Stimulated activated memory B cell treated with anti-CD40 and anti-IgM and Interleukin-4, amounts not matched to agents 10 μg/mL and 1 μg/mL and 100 μg/mL, for 72 hours (primary cell): ENCODE measurements at regions not wholly inside any gene's neighbourhood (a gene's known extent, or its start where the extent isn't known, plus 50 kb on each side); places are given as distances from the start of the nearest gene placed in this dataset.

Experiments
- ATAC-seq: fragments of 150-1000 bp; cut with Tn5 transposase; 2 replicates; pipeline ENCODE4 v1.10.0; 2021
- H3K27ac Mint-ChIP-seq: one replicate; pipeline ENCODE4 v1.8.0; 2022; ENCODE audit warnings: mild to moderate bottlenecking, mixed read lengths
- H3K27me3 Mint-ChIP-seq: one replicate; pipeline ENCODE4 v1.8.0; 2022; ENCODE audit warnings: mixed read lengths
- H3K36me3 Mint-ChIP-seq: one replicate; pipeline ENCODE4 v1.8.0; 2022; ENCODE audit warnings: mixed read lengths
- H3K4me1 Mint-ChIP-seq: one replicate; pipeline ENCODE4 v1.8.0; 2022; ENCODE audit warnings: mixed read lengths
- H3K4me3 Mint-ChIP-seq: one replicate; pipeline ENCODE4 v1.8.0; 2022; ENCODE audit warnings: mild to moderate bottlenecking, moderate library complexity, mixed read lengths
- H3K9me3 Mint-ChIP-seq: one replicate; pipeline ENCODE4 v1.8.0; 2022; ENCODE audit warnings: mixed read lengths

DNA sequence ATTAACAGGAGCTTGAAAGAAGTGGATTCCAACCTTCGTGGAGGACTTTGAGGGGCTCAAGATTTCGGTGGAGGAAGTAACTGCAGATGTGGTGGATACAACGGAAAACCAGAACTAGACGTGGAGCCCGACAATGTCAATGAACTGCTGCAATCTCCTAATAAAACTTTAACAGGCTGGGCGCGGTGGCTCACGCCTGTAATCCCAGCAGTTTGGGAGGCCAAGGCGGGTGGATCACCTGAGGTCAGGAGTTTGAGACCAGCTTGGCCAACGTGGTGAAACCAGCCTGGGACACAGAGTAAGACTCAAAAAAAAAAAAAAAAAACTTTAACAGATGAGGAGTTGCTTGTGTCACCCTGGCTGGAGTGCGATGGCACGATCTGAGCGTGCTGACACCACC is 477.8 kb upstream of the MKI67 start:
- H3K36me3 Mint-ChIP-seq: no peaks in the 10 kb centered on the region
- peaks cover 3% of the 10 kb centered on the region for H3K9me3 Mint-ChIP-seq
- ATAC-seq: no peak
- no peaks in the 10 kb centered on the region for H3K4me1 Mint-ChIP-seq
- no peak overlapping the region for H3K4me3 Mint-ChIP-seq
- no peaks in the 10 kb centered on the region for H3K27me3 Mint-ChIP-seq
- no peak overlapping the region for H3K27ac Mint-ChIP-seq

DNA sequence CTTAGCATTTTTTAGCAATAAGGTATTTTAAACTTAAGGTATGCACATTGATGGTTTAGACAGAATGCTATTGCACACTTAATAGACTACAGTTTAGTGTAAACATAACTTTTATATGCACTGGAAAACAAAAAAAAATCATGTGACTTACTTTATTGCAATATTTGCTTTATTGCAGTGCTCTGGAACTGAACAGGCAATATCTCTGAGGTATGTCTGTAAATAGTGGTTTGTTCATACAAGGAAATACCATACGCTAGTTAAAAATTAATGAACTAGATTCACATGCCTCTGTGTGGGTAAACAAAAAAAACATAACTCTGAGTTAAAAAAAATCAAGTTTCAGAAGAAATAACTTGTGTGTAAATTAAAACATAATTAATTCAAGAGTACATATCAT is 479.0 kb upstream of the MKI67 start:
- no peaks in the 10 kb centered on the region for H3K36me3 Mint-ChIP-seq
- H3K27ac Mint-ChIP-seq: no peak overlapping the region
- H3K4me3 Mint-ChIP-seq: no peak overlapping the region
- peaks cover 3% of the 10 kb centered on the region for H3K9me3 Mint-ChIP-seq
- no peaks in the 10 kb centered on the region for H3K4me1 Mint-ChIP-seq
- H3K27me3 Mint-ChIP-seq: no peaks in the 10 kb centered on the region
- no peak for ATAC-seq

DNA sequence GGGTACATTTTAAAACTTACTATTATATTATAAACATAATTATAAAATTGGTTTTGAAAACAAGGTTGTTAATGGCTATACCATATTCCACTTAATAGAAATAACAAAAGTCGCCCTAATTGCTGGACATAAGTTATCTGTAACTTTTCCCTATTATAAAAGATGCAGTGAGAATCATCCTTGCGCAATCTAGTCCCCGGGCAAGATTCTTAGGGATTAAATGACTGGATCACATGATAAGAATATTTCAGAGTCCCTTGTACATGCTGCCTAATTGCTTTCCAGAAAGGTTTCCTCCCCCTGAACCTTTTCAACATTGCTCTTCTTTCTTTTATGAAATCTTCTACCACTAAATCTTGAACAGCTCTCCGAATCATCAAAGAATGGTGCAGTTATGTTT is 479.8 kb upstream of the MKI67 start:
- Mint-ChIP-seq H3K4me3 (no peak overlapping the region), H3K9me3 (peaks cover 3% of the 10 kb centered on the region), H3K36me3 (no peaks in the 10 kb centered on the region), H3K27ac (no peak overlapping the region), H3K27me3 (no peaks in the 10 kb centered on the region), H3K4me1 (no peaks in the 10 kb centered on the region)
- ATAC-seq: no peak

DNA sequence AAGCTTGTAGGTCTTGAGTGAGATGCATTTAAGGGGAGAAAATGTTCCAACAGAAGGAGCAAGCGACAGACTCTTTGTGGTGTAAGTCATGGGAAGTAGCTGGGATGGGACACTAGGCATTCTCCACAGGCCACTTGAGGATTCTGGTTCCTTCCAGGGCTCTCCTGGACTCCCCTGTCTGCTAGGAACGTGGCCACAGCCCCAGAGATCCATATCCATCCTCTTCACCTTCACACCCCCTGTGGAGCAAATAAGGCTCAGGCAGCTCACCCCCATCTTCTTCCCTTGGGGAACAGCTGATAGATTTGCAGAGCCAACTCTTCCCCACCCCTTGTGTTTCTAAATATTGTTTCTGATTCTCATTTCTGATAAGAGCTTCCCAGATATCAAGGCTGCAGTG is 482.6 kb upstream of the MKI67 start:
- Mint-ChIP-seq H3K27ac (no peak overlapping the region), H3K4me3 (no peak overlapping the region), H3K4me1 (no peaks in the 10 kb centered on the region), H3K9me3 (peaks cover 1% of the 10 kb centered on the region), H3K36me3 (no peaks in the 10 kb centered on the region), H3K27me3 (no peaks in the 10 kb centered on the region)
- ATAC-seq: no peak

DNA sequence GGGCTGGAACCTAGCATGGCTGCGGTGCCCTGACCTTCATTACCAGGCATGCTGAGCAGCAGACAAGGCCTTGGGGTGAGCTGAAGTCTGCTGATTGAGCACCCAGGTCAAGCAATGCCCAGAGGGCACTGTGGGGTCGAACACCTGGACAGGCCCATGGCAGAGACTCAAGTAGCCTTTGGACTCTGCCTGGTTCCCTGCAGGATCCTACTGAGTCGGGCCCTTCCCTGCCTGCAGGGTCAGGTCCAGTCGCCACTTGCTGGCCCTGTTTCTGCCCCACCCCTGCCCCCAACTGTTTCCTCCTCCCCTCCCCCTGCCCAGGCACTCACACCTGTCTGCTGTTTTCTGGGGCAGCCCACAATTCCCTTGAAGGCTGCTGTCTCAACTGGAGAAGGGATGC is 483.2 kb upstream of the MKI67 start:
- no peak overlapping the region for H3K27ac Mint-ChIP-seq
- no peaks in the 10 kb centered on the region for H3K36me3 Mint-ChIP-seq
- no peak for ATAC-seq
- no peaks in the 10 kb centered on the region for H3K9me3 Mint-ChIP-seq
- H3K27me3 Mint-ChIP-seq: no peaks in the 10 kb centered on the region
- no peak overlapping the region for H3K4me3 Mint-ChIP-seq
- H3K4me1 Mint-ChIP-seq: no peaks in the 10 kb centered on the region

DNA sequence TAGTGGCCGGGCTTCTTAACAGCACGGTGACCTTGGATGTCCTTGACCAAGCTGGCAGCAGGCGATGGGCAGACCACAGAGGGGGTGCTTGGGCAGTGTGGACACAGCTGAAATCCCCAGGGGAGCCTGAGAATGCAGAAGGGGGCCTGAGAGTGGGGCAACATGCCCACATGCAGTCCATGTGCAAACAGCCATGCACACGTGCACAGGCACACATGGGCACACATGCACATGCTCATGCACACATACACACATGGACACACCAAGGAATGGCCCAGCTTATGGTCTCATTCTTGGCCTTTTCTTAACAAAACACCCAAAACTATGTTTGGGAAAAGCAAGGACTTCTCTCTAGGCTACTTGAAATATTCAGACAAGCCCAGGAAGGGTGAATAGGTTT is 483.9 kb upstream of the MKI67 start:
- H3K9me3 Mint-ChIP-seq: no peaks in the 10 kb centered on the region
- H3K27ac Mint-ChIP-seq: no peak overlapping the region
- no peak overlapping the region for H3K4me3 Mint-ChIP-seq
- no peaks in the 10 kb centered on the region for H3K27me3 Mint-ChIP-seq
- no peaks in the 10 kb centered on the region for H3K4me1 Mint-ChIP-seq
- H3K36me3 Mint-ChIP-seq: no peaks in the 10 kb centered on the region
- no peak for ATAC-seq

DNA sequence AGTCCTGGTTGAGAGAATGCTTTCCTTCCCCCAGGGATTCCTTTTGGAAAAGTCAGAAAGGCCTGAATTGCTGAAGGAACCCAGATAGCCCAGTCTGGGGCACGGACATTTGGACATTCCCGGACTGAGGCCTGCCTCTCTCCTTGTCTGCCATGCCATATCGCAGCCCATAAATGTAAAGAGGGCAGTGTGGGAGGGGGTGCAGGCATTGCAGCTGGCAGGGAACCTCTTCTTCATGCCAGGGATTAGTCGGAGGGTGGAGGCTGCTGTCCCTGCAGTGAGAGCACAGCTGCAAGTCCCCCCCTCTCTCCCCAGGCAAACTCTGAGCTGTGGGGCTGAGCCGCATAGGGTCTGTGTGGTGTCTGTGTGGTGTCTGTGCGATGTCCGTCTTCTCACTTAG is 486.0 kb upstream of the MKI67 start:
- no peak overlapping the region for H3K4me3 Mint-ChIP-seq
- no peaks in the 10 kb centered on the region for H3K36me3 Mint-ChIP-seq
- no peaks in the 10 kb centered on the region for H3K27me3 Mint-ChIP-seq
- H3K4me1 Mint-ChIP-seq: no peaks in the 10 kb centered on the region
- H3K27ac Mint-ChIP-seq: no peak overlapping the region
- H3K9me3 Mint-ChIP-seq: no peaks in the 10 kb centered on the region
- no peak for ATAC-seq

DNA sequence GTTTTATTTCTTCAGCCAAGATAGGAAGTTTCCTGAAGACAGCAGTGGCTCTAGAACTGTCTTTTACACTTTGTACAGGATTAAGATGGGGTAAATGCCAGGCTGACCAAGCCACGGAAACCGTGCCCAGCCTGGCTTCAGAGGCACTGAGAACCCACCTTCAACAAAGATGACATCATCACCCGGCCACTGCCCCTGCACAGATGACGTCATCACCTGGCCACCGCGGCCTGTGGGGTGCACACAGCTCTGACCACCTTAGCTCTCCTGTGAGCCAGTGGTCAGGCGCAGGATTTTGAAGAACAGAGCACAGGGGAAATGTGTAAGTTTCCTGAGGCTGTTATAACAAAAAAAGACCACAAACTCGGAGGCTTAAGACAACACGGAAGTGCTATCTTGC is 486.4 kb upstream of the MKI67 start:
- Mint-ChIP-seq H3K9me3 (no peaks in the 10 kb centered on the region), H3K4me3 (no peak overlapping the region), H3K27me3 (no peaks in the 10 kb centered on the region), H3K36me3 (no peaks in the 10 kb centered on the region), H3K27ac (no peak overlapping the region), H3K4me1 (no peaks in the 10 kb centered on the region)
- no peak for ATAC-seq

DNA sequence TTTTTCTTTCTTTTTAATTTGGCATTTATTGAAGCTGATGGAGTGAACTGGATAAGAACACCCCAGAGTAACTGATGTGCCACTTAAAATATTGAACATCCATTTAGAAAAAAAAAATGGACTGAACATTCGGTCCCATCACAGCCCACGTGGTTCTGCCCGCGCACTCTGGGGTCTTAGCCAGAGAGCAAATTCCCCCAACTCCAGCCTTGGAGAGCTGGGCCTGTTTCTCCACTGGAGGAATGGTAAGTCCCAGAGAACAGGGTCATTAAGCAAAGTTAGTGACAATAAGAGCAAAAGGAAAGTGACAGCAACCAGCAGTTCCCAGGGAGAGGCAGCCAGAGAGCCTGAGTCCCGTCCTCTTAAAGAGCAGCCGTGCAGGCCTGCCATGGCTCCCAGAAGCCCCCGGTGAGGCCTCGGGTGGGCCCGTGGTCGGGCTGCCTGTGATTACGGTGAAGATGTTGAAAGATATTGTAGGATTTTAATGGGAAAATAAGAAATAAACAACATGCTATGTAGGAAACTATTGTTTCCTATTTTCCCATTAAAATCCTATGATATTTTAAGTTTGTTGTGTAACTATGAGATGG is 487.9 kb upstream of the MKI67 start:
- ATAC-seq: no peak
- Mint-ChIP-seq H3K9me3 (no peaks in the 10 kb centered on the region), H3K36me3 (no peaks in the 10 kb centered on the region), H3K27ac (no peak overlapping the region), H3K27me3 (no peaks in the 10 kb centered on the region), H3K4me3 (no peak overlapping the region), H3K4me1 (no peaks in the 10 kb centered on the region)

DNA sequence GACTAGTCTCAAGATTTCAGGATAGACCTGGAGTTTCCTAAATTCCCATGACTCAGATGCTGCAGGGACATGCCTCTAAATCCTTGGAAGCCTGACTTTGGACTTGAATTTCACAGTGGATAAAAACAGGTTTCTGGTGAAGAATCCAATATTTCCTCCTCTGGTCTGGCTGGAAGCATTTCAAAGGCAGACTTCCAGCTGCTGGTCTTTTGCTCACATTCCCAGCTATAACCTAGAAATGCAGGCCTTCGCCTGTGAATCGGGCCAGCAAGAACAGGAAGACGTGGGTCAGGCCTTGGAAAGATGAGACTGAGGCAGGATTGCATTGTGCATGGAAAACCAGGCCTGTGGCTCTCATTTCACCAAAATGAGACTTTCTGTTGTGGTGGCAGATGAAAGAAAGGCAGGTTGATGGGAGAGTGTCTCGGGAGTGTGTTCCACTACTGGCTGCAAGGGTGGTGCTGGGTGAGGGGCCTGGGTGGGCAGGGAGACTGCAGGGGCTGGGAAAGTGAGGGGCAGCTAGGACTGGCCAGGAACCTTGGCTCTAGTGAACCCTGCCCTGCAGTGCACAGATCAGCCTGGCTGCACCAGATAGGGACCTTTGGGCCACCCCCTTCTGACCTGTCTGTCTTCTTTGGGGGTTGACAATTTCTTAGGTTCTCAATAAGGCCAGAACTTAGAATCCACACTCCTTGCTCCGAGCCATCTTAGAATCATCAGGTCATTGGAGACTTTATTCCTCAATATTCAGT is 488.8 kb upstream of the MKI67 start:
- no peaks in the 10 kb centered on the region for H3K27me3 Mint-ChIP-seq
- H3K9me3 Mint-ChIP-seq: no peaks in the 10 kb centered on the region
- no peak overlapping the region for H3K4me3 Mint-ChIP-seq
- no peaks in the 10 kb centered on the region for H3K36me3 Mint-ChIP-seq
- ATAC-seq: no peak
- H3K4me1 Mint-ChIP-seq: no peaks in the 10 kb centered on the region
- no peak overlapping the region for H3K27ac Mint-ChIP-seq

DNA sequence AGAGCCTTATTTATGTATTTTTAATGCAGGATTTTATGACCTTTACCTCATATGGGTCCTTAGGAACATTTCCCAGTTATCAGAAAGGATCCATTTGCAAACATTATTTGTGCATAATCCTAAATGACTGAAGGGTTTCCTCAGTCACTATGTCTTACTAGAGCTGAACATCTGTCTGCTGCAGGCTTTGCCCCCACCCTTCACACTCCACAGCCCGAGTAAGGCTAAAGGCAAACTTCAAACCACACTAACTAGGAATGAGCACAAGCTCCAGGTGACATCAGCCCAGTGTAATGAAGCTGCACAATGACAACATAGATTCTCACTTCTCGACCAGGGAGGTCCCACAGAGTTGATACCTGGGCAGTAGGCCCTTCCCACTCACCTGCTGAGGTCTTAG is 491.3 kb upstream of the MKI67 start:
- no peak for ATAC-seq
- H3K27me3 Mint-ChIP-seq: no peaks in the 10 kb centered on the region
- H3K4me1 Mint-ChIP-seq: no peaks in the 10 kb centered on the region
- H3K4me3 Mint-ChIP-seq: no peak overlapping the region
- H3K9me3 Mint-ChIP-seq: peaks cover 2% of the 10 kb centered on the region
- H3K27ac Mint-ChIP-seq: no peak overlapping the region
- H3K36me3 Mint-ChIP-seq: no peaks in the 10 kb centered on the region

DNA sequence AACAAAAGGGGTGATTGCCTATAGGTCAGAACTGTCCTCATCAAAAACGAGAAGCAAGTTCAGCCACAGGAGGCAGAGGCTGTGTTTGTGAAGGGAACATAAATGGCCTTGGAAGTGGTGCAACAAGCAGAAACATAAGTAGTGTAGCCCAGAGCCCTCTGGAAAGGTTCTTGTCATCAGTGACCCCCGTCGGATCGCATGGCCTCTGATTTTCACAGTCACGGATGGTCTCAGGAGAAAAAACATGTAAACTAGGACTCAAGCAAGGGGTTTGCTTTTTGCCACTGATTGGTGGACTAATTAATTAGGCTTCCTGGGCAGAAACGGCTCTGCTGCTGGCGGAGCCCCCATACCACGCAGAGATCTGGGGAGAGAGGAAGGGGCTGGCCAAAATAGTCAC is 496.5 kb upstream of the MKI67 start:
- H3K27ac Mint-ChIP-seq: no peak overlapping the region
- H3K4me3 Mint-ChIP-seq: no peak overlapping the region
- peaks cover 2% of the 10 kb centered on the region for H3K9me3 Mint-ChIP-seq
- H3K36me3 Mint-ChIP-seq: no peaks in the 10 kb centered on the region
- no peak for ATAC-seq
- H3K27me3 Mint-ChIP-seq: no peaks in the 10 kb centered on the region
- no peaks in the 10 kb centered on the region for H3K4me1 Mint-ChIP-seq

DNA sequence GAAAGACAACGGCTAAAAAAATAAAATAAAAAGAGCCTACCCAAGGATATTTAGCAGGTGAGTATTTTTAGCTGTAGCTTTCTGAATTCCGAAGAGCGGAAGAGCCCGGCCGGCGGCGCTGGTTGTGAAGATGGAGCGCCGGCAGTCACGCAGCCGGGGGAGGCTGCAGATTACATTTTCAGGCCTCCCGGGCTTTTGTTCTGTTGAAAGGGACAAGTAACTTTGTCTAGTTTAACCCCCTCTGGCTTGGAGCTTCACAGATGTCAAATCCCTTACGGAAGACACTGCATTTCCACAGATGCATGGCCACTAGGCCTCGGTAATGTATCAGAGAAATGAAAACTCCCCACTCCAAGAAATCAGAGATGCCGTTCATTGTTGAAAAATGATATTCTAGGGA is 497.6 kb upstream of the MKI67 start:
- no peaks in the 10 kb centered on the region for H3K36me3 Mint-ChIP-seq
- no peak for ATAC-seq
- H3K4me1 Mint-ChIP-seq: no peaks in the 10 kb centered on the region
- no peaks in the 10 kb centered on the region for H3K27me3 Mint-ChIP-seq
- peaks cover 2% of the 10 kb centered on the region for H3K9me3 Mint-ChIP-seq
- H3K27ac Mint-ChIP-seq: no peak overlapping the region
- H3K4me3 Mint-ChIP-seq: no peak overlapping the region

DNA sequence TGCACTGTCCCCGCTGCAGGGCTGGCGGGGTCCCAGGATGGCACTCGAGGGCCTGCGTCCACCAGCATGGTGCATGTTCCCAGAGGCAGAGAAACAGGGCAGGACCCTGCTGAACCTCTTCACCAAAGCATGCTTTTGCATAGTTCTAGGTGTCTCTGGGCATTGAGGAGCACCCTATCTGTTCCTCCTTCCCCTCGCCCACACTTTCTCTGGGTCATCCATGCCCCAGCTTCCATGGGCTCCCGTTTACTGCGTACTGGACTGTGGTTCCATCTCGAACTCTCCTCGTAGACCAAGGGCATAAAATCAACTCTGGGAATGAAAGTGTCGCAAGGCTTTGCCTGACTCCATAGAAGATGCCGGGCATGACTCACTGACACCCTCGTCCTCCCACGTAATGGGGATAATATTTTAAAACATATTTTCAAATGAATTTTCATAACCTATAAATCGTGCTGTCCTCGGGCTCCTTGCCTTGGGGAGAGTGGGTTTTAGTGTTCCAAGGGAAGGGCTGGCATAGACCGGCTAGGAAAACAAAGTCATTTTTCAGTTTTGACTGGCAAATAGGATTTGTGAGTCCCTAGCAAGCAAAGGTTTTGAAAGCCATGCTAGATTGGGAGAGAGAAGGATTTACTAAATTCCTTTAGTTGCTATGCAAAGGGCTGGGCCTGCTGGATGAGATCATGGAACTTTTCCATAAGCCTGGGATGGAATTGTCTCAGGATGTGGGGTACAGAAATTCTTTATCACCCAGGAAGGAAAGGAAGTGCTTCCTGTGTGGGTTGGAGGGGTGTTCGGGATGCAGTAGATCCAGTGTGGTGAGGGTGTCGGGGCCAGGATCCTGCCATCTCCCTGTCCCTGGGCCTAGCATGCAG is 498.7 kb upstream of the MKI67 start:
- H3K36me3 Mint-ChIP-seq: no peaks in the 10 kb centered on the region
- H3K4me1 Mint-ChIP-seq: no peaks in the 10 kb centered on the region
- ATAC-seq: no peak
- no peak overlapping the region for H3K4me3 Mint-ChIP-seq
- no peaks in the 10 kb centered on the region for H3K27me3 Mint-ChIP-seq
- peaks cover 2% of the 10 kb centered on the region for H3K9me3 Mint-ChIP-seq
- no peak overlapping the region for H3K27ac Mint-ChIP-seq

DNA sequence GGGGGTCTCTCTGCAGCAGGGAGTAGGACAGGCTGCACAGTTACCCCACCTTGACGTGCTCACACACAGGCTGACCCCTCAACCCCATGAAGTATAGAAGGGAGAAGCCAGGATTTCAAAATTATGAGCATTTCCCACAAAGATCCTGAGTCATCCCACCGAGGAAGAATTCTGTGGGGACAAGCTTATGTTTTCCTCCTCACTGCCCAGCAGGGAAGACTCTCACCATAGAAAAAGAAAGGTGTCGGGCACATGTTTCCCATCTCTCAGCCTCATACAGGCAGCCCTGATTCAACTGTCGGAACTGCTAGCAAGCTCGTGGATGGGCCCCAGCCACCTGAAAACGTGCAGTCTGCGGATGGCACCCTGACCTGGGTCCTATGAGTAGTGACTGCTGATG is 499.7 kb upstream of the MKI67 start:
- H3K27ac Mint-ChIP-seq: no peak overlapping the region
- H3K9me3 Mint-ChIP-seq: no peaks in the 10 kb centered on the region
- no peaks in the 10 kb centered on the region for H3K36me3 Mint-ChIP-seq
- no peak overlapping the region for H3K4me3 Mint-ChIP-seq
- ATAC-seq: no peak
- H3K4me1 Mint-ChIP-seq: no peaks in the 10 kb centered on the region
- H3K27me3 Mint-ChIP-seq: no peaks in the 10 kb centered on the region
